ENCODE measurements at regions not wholly inside any gene's neighbourhood (a gene's known extent, or its start where the extent isn't known, plus 50 kb on each side); places are given as distances from the start of the nearest gene placed in this dataset.

- no peak for DNase-seq
Observed at GRCh38 chr9:87824216-87824875, 58.3 kb upstream of the SPATA31E1 start.

GRCh38 chr9:87824886-87825285 is 57.8 kb upstream of the SPATA31E1 start:
- DNase-seq: no peak

- DNase-seq: no peak
Observed at GRCh38 chr9:87826331-87826730, 56.3 kb upstream of the SPATA31E1 start.

- no peak for DNase-seq
Observed at GRCh38 chr9:87827341-87827740, 55.3 kb upstream of the SPATA31E1 start.

GRCh38 chr9:87829756-87830155 is 52.9 kb upstream of the SPATA31E1 start:
- DNase-seq: no peak

GRCh38 chr9:87830446-87830845 is 52.2 kb upstream of the SPATA31E1 start:
- DNase-seq: no peak

- DNase-seq: no peak
Observed at GRCh38 chr9:87831159-87831558, 51.5 kb upstream of the SPATA31E1 start.
